Ishikawa (cell line): ENCODE measurements at regions not wholly inside any gene's neighbourhood (a gene's known extent, or its start where the extent isn't known, plus 50 kb on each side); places are given as distances from the start of the nearest gene placed in this dataset.

Experiments
- CEBPB ChIP-seq: IDR thresholded peaks from 2 replicates; pipeline ENCODE4 v1.6.1; 2012
- CREB1 ChIP-seq: IDR thresholded peaks from 2 replicates; pipeline ENCODE4 v1.6.1; 2012; ENCODE audit warnings: low read depth
- EGR1 ChIP-seq: IDR thresholded peaks from 2 replicates; pipeline ENCODE4 v1.6.1; 2012
- EP300 ChIP-seq: IDR thresholded peaks from 2 replicates; pipeline ENCODE4 v1.6.1; 2012; ENCODE audit warnings: borderline replicate concordance
- FOXM1 ChIP-seq: IDR thresholded peaks from 2 replicates; pipeline ENCODE4 v1.6.1; 2012; ENCODE audit warnings: low read depth, borderline replicate concordance
- MAX ChIP-seq: IDR thresholded peaks from 2 replicates; pipeline ENCODE4 v1.6.1; 2012
- NFIC ChIP-seq: IDR thresholded peaks from 2 replicates; pipeline ENCODE4 v1.6.1; 2012
- RAD21 ChIP-seq: IDR thresholded peaks from 2 replicates; pipeline ENCODE4 v1.6.1; 2012; ENCODE audit warnings: low read depth
- TAF1 ChIP-seq: IDR thresholded peaks from 2 replicates; pipeline ENCODE4 v1.6.1; 2012; ENCODE audit warnings: low read depth, mild to moderate bottlenecking
- TCF12 ChIP-seq: IDR thresholded peaks from 2 replicates; pipeline ENCODE4 v1.6.1; 2012; ENCODE audit warnings: low read depth
- TEAD4 ChIP-seq: IDR thresholded peaks from 2 replicates; pipeline ENCODE4 v1.6.1; 2012
- YY1 ChIP-seq: IDR thresholded peaks from 2 replicates; pipeline ENCODE4 v1.6.1; 2012; ENCODE audit warnings: low read depth
- ZBTB7A ChIP-seq: IDR thresholded peaks from 2 replicates; pipeline ENCODE4 v1.6.1; 2012; ENCODE audit warnings: low read depth
- TF ChIP-seq, protein P1 (sequence below): IDR thresholded peaks from 2 replicates; pipeline ENCODE4 v1.6.1; 2012; ENCODE audit warnings: low read depth, mild to moderate bottlenecking
- TF ChIP-seq, protein P2 (sequence below): IDR thresholded peaks from 2 replicates; pipeline ENCODE4 v1.6.1; 2012

- TF ChIP-seq TEAD4 (no peak), CREB1 (no peak), CEBPB (no peak), NFIC (no peak), MAX (no peak), EGR1 (no peak), TCF12 (no peak), TAF1 (no peak), ZBTB7A (no peak), EP300 (no peak), RAD21 (no peak), YY1 (no peak), FOXM1 (no peak)
- TF ChIP-seq, protein P1, sequence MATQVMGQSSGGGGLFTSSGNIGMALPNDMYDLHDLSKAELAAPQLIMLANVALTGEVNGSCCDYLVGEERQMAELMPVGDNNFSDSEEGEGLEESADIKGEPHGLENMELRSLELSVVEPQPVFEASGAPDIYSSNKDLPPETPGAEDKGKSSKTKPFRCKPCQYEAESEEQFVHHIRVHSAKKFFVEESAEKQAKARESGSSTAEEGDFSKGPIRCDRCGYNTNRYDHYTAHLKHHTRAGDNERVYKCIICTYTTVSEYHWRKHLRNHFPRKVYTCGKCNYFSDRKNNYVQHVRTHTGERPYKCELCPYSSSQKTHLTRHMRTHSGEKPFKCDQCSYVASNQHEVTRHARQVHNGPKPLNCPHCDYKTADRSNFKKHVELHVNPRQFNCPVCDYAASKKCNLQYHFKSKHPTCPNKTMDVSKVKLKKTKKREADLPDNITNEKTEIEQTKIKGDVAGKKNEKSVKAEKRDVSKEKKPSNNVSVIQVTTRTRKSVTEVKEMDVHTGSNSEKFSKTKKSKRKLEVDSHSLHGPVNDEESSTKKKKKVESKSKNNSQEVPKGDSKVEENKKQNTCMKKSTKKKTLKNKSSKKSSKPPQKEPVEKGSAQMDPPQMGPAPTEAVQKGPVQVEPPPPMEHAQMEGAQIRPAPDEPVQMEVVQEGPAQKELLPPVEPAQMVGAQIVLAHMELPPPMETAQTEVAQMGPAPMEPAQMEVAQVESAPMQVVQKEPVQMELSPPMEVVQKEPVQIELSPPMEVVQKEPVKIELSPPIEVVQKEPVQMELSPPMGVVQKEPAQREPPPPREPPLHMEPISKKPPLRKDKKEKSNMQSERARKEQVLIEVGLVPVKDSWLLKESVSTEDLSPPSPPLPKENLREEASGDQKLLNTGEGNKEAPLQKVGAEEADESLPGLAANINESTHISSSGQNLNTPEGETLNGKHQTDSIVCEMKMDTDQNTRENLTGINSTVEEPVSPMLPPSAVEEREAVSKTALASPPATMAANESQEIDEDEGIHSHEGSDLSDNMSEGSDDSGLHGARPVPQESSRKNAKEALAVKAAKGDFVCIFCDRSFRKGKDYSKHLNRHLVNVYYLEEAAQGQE, result no peak
- TF ChIP-seq, protein P2, sequence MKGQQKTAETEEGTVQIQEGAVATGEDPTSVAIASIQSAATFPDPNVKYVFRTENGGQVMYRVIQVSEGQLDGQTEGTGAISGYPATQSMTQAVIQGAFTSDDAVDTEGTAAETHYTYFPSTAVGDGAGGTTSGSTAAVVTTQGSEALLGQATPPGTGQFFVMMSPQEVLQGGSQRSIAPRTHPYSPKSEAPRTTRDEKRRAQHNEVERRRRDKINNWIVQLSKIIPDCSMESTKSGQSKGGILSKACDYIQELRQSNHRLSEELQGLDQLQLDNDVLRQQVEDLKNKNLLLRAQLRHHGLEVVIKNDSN, result no peak
These were observed 167.8 kb upstream of the HDAC4 start for GRCh38 chr2:239568601-239569000.

DNA sequence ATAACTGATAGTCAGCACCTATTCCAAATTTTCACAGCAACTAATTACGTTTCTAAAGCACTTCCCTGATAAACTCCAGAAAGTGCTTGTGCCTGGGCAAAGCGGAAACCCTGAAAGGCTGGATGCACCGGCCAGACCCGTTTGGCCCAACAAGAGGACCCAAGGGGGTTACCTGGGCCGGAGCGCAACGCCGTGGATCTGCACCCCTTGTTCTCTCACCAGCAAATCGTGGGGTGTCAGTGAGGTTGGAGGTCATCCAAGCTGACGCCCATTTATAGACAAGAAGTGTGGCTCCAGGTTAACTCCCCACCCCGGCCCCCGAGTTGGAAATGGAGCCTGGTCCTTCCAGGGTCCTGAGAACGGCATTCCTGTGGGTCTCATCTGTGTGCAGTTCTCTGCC is 167.0 kb upstream of the HDAC4 start:
- TF ChIP-seq CEBPB (no peak), MAX (no peak), EP300 (no peak)

- TF ChIP-seq TCF12 (no peak), EP300 (no peak), FOXM1 (no peak), MAX (no peak), YY1 (no peak), EGR1 (no peak), CREB1 (no peak), TEAD4 (no peak), TAF1 (no peak), ZBTB7A (no peak), CEBPB (no peak), NFIC (no peak), RAD21 (no peak)
- TF ChIP-seq, protein P1, result no peak
- TF ChIP-seq, protein P2, result no peak
These were observed 166.3 kb upstream of the HDAC4 start for GRCh38 chr2:239566995-239567568.

- TF ChIP-seq EGR1 (no peak), NFIC (no peak), TAF1 (no peak), YY1 (no peak), RAD21 (no peak), TEAD4 (no peak), FOXM1 (no peak), EP300 (no peak), MAX (no peak), CEBPB (no peak), ZBTB7A (no peak), TCF12 (no peak), CREB1 (no peak)
- TF ChIP-seq, protein P1, result no peak
- TF ChIP-seq, protein P2, result no peak
These were observed 165.6 kb upstream of the HDAC4 start for GRCh38 chr2:239566162-239566994.
